ENCODE measurements at regions not wholly inside any gene's neighbourhood (a gene's known extent, or its start where the extent isn't known, plus 50 kb on each side); places are given as distances from the start of the nearest gene placed in this dataset.

DNA sequence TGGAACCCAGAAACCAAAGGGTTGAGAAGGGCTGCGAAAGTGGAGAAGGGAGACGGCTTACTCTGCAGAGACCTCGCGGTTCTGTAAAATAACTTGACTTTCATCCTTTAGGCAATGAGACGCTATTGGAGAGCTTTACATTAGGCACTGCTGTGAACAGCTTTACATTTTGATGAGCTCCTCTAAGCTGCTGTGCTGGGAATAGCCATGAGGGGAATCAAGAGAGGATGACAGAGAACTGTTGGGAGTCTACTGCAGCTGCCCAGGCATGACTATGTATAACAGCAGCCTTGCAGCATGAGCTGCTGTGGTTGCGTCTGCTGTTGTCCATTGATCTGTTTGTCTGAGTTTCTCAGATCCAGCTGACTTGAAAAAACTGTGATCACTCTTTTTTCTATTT is 310.8 kb upstream of the MAP2 start:
- TF ChIP-seq, protein P1, sequence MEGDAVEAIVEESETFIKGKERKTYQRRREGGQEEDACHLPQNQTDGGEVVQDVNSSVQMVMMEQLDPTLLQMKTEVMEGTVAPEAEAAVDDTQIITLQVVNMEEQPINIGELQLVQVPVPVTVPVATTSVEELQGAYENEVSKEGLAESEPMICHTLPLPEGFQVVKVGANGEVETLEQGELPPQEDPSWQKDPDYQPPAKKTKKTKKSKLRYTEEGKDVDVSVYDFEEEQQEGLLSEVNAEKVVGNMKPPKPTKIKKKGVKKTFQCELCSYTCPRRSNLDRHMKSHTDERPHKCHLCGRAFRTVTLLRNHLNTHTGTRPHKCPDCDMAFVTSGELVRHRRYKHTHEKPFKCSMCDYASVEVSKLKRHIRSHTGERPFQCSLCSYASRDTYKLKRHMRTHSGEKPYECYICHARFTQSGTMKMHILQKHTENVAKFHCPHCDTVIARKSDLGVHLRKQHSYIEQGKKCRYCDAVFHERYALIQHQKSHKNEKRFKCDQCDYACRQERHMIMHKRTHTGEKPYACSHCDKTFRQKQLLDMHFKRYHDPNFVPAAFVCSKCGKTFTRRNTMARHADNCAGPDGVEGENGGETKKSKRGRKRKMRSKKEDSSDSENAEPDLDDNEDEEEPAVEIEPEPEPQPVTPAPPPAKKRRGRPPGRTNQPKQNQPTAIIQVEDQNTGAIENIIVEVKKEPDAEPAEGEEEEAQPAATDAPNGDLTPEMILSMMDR (IDR thresholded peaks at IDR 0.05) = no peak
- no peak for TF ChIP-seq POLR2A (IDR thresholded peaks at IDR 0.05)

All from uterus (tissue), 2 donors.